GM12878 (cell line): ENCODE measurements at regions not wholly inside any gene's neighbourhood (a gene's known extent, or its start where the extent isn't known, plus 50 kb on each side); places are given as distances from the start of the nearest gene placed in this dataset.

Experiments
- ATAC-seq: fragments of 200-7000 bp; cut with Tn5 transposase; 3 replicates; pipeline ENCODE4 v1.9.1; 2020; ENCODE audit warnings: mild to moderate bottlenecking, moderate library complexity
- BruUV-seq: library from RNA; stranded (reverse); fragments of 400-500 nt; replicated peaks from 2 replicates; lab custom pipeline; 2021; lab: Mats Ljungman, UMichigan
- CTCF ChIA-PET: fragments of 300-600 bp; sonication (Branson Sonifier 250); formaldehyde crosslinking; extraction: SDS; loops from one replicate; lab custom pipeline; 2021; ENCODE audit warnings: inconsistent platforms; lab: Yijun Ruan, JAX
- POLR2A ChIA-PET: fragments of 350-600 bp; formaldehyde crosslinking; extraction: SDS; loops from one replicate; lab custom pipeline; 2021; ENCODE audit warnings: inconsistent platforms; lab: Charles Lee
- RAD21 ChIA-PET: fragments of 300-600 bp; sonication (Branson Sonifier 250); formaldehyde crosslinking; loops from one replicate; lab custom pipeline; 2023; ENCODE audit warnings: antibody characterized with exemption; ENCODE audit not compliant: unreplicated experiment; lab: Charles Lee
- SMC1A ChIA-PET: fragments of 300-600 bp; sonication (Branson Sonifier 250); formaldehyde crosslinking; loops from one replicate; lab custom pipeline; 2023; ENCODE audit not compliant: unreplicated experiment, uncharacterized antibody; lab: Charles Lee
- DNase-seq: peaks from one replicate; pipeline ENCODE4 v3.0.0-alpha.2; 2011; ENCODE audit warnings: low read depth, low spot score
- FAIRE-seq: peaks from 3 replicates; lab custom pipeline; 2011; peaks lifted over from hg19 to GRCh38; lab: Jason Lieb, UNC
- H2AFZ ChIP-seq: 2 replicates; pipeline ENCODE4 v1.6.0; 2011; ENCODE audit warnings: low read depth, low read length, control low read depth; ENCODE audit not compliant: control insufficient read depth
- H3K27ac ChIP-seq: 2 replicates; pipeline ENCODE4 v1.5.1; 2011; ENCODE audit warnings: control low read depth; ENCODE audit not compliant: control insufficient read depth, insufficient read depth
- H3K27me3 ChIP-seq, 2 experiments: replicated peaks in 1 of 2; 2 replicates each; pipeline versions ENCODE4 v1.6.0 to v1.6.1; 2011; ENCODE audit warnings: low read length in 1 of 2; ENCODE audit not compliant: control insufficient read depth in 2 of 2, insufficient read depth in 2 of 2
- H3K36me3 ChIP-seq, 2 experiments: 2 replicates each; pipeline ENCODE4 v1.5.1; 2011; ENCODE audit warnings: low read length in 1 of 2; ENCODE audit not compliant: control insufficient read depth in 2 of 2, insufficient read depth in 2 of 2
- H3K4me1 ChIP-seq: 2 replicates; pipeline ENCODE4 v1.6.1; 2011; ENCODE audit warnings: mild to moderate bottlenecking, low read length, moderate library complexity, mixed read lengths; ENCODE audit not compliant: control insufficient read depth, insufficient read depth
- H3K4me2 ChIP-seq: 2 replicates; pipeline ENCODE4 v1.6.0; 2011; ENCODE audit warnings: control low read depth; ENCODE audit not compliant: control insufficient read depth, insufficient read depth
- H3K4me3 ChIP-seq: fragments of 200-600 bp; sonication (generic); 2 replicates; pipeline ENCODE4 v1.5.1; 2016
- H3K79me2 ChIP-seq: 2 replicates; pipeline ENCODE4 v1.6.0; 2011; ENCODE audit warnings: low read length; ENCODE audit not compliant: control insufficient read depth, insufficient read depth
- H3K9ac ChIP-seq: 2 replicates; pipeline ENCODE4 v1.8.0; 2011; ENCODE audit warnings: low read length, control low read depth, mixed read lengths; ENCODE audit not compliant: control insufficient read depth, insufficient read depth
- H3K9me3 ChIP-seq: replicated peaks from 3 replicates; pipeline ENCODE4 v1.5.1; 2011; ENCODE audit warnings: mild to moderate bottlenecking, low read length; ENCODE audit not compliant: control insufficient read depth, insufficient read depth
- H4K20me1 ChIP-seq: 2 replicates; pipeline ENCODE4 v1.6.0; 2011; ENCODE audit not compliant: control insufficient read depth, insufficient read depth
- FOXK2 ChIP-seq: fragments of 450-650 bp; IDR thresholded peaks from 2 replicates; pipeline ENCODE4 v1.6.1; 2017; ENCODE audit warnings: mild to moderate bottlenecking, moderate library complexity
- GABPA ChIP-seq: IDR thresholded peaks from 2 replicates; pipeline ENCODE4 v1.6.1; 2014; ENCODE audit warnings: antibody characterized with exemption, low read depth, mild to moderate bottlenecking, inconsistent platforms
- GATAD2B ChIP-seq: fragments of 450-650 bp; conservative IDR thresholded peaks from 2 replicates; pipeline ENCODE4 v1.6.1; 2017; ENCODE audit warnings: low read depth, mild to moderate bottlenecking, moderate library complexity
- KLF5 ChIP-seq: fragments of 450-650 bp; IDR thresholded peaks from 2 replicates; pipeline ENCODE4 v1.6.1; 2014; ENCODE audit warnings: mild to moderate bottlenecking; ENCODE audit not compliant: partially characterized antibody
- SIN3A ChIP-seq: IDR thresholded peaks from 2 replicates; pipeline ENCODE4 v1.6.1; 2012; ENCODE audit warnings: low read depth, low read length, improper control_type of control experiment
- SP1 ChIP-seq: IDR thresholded peaks from one replicate; pipeline ENCODE4 v1.6.1; 2011; ENCODE audit warnings: low read depth, low read length
- SUPT20H ChIP-seq: IDR thresholded peaks from 2 replicates; pipeline ENCODE4 v1.6.1; 2011; ENCODE audit warnings: low read depth, mild to moderate bottlenecking, low read length, moderate library complexity, borderline replicate concordance; ENCODE audit not compliant: control insufficient read depth
- SUZ12 ChIP-seq: fragments of 200-600 bp; sonication (generic); IDR thresholded peaks from one replicate; pipeline ENCODE4 v1.6.1; 2018; ENCODE audit warnings: antibody characterized with exemption, mild to moderate bottlenecking; ENCODE audit not compliant: unreplicated experiment
- TBL1XR1 ChIP-seq: IDR thresholded peaks from 2 replicates; pipeline ENCODE4 v1.6.1; 2012; ENCODE audit warnings: low read depth, low read length, improper control_type of control experiment
- YY1 ChIP-seq: IDR thresholded peaks from 2 replicates; pipeline ENCODE4 v1.6.1; 2011; ENCODE audit warnings: low read depth, mild to moderate bottlenecking, low read length
- ZBTB11 ChIP-seq: fragments of 450-650 bp; formaldehyde crosslinking; IDR thresholded peaks from 2 replicates; pipeline ENCODE4 v1.5.0; 2022; ENCODE audit warnings: mild to moderate bottlenecking, missing genetic modification characterization
- ZNF274 ChIP-seq: IDR thresholded peaks from one replicate; pipeline ENCODE4 v1.8.0; 2011; ENCODE audit not compliant: insufficient read length, insufficient read depth
- WGBS: methylation state at CpG from one replicate; pipeline ENCODE4 v1.1.6; 2016; ENCODE audit warnings: low lambda C conversion rate; ENCODE audit not compliant: insufficient replicate concordance, insufficient coverage; ENCODE audit errors: missing lambda C conversion rate; 5-methylcytosine and 5-hydroxymethylcytosine counted together
- in situ Hi-C: fragments of 300-500 bp; cut with MboI; formaldehyde crosslinking; loops from 9 replicates; pipeline ENCODE4 v1.14.3; 2018; ENCODE audit warnings: mixed read lengths
- intact Hi-C: fragments of 100-400 bp; cut with micrococcal nuclease; formaldehyde crosslinking; loops from one replicate; pipeline ENCODE4 v1.14.2; 2022; ENCODE audit not compliant: unreplicated experiment

GRCh38 chr20:39954621-39955020 is 734.4 kb downstream of the MAFB start:
- H4K20me1 ChIP-seq = no peaks in the 10 kb centered on the region
- ChIA-PET CTCF (no interaction called here), POLR2A (no interaction called here)
- no peak for DNase-seq
- no peak overlapping the region for H3K4me2 ChIP-seq
- intact Hi-C loops (no loop called here), in situ Hi-C loops (no loop called here)
- H3K36me3 ChIP-seq = no peaks in the 10 kb centered on the region
- H3K4me3 ChIP-seq = no peak overlapping the region
- no peaks in the 10 kb centered on the region for H3K79me2 ChIP-seq
- no peak overlapping the region for H2AFZ ChIP-seq
- H3K4me1 ChIP-seq = no peaks in the 10 kb centered on the region
- no peak for FAIRE-seq
- no peaks in the 10 kb centered on the region for H3K9me3 ChIP-seq
- 0% methylated on average over 2 of the region's 2 CpGs for WGBS
- no peak overlapping the region for H3K27ac ChIP-seq
- BruUV-seq = no TSS peak
- no peak for TF ChIP-seq SP1
- no peak for TF ChIP-seq KLF5
- no peak for TF ChIP-seq SUZ12
- TF ChIP-seq SUPT20H = no peak
- no peak for TF ChIP-seq GABPA
- no peak for TF ChIP-seq YY1
- TF ChIP-seq GATAD2B = no peak
- no peak for TF ChIP-seq FOXK2
- TF ChIP-seq ZNF274 = no peak
- no peak for TF ChIP-seq ZBTB11 (CRISPR knock-in tag)
- no peak for TF ChIP-seq TBL1XR1
- no peak for TF ChIP-seq SIN3A
- TF ChIP-seq, all 136 proteins: peak for 0
- ChIA-PET SMC1A (no interaction called here), RAD21 (no interaction called here)
- Histone ChIP-seq H3K9ac (no peak overlapping the region), H3K27me3 (peaks cover 0 to 2% of the 10 kb centered on the region in 2 experiments; a peak in 2 of 4 replicates)
- no peak for ATAC-seq
